ENCODE measurements at regions not wholly inside any gene's neighbourhood (a gene's known extent, or its start where the extent isn't known, plus 50 kb on each side); places are given as distances from the start of the nearest gene placed in this dataset.
"Not testable (repeated sequence)": the region's sequence is repeated elsewhere in the genome, so short reads cannot be mapped to it uniquely, and the experiment has no call there.

GRCh38 chr7:137120690-137121089, 222.8 kb downstream of the PTN start:
- DNase-seq (ENCODE audit: low read depth, low spot score) = no peak
- no peak overlapping the region for H3K27ac ChIP-seq

DNA sequence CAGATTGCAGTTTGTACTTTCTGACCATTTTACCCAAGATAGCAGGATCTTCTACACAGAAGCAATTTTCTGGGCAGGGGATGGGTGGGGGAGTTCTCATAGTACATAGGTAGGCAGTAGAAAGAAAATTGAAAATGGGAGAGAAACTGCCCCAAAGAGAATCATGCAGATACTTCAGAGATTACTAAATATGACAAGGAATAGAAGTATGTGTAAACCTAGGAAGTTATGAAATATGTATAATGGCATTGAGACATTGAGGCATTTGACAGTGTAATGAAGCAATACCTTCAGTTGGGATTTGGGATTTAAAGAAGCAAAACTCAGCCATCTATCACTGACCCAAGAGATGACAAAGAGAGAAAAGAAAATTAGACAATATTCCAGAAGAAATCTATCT, 233.0 kb downstream of the PTN start:
- no peak overlapping the region for H3K27ac ChIP-seq
- no peak for DNase-seq (ENCODE audit: low read depth, low spot score)

GRCh38 chr7:137110091-137110509, 233.4 kb downstream of the PTN start:
- no peak overlapping the region for H3K27ac ChIP-seq
- no peak for DNase-seq (ENCODE audit: low read depth, low spot score)

GRCh38 chr7:137107802-137108201, 235.7 kb downstream of the PTN start:
- H3K27ac ChIP-seq; DNase-seq (ENCODE audit: low read depth, low spot score): not testable (repeated sequence)

GRCh38 chr7:137103526-137103925, 235.1 kb downstream of the CHRM2 start:
- not testable (repeated sequence) for DNase-seq (ENCODE audit: low read depth, low spot score); H3K27ac ChIP-seq

- no peak for DNase-seq (ENCODE audit: low read depth, low spot score)
- H3K27ac ChIP-seq = no peak overlapping the region
These were observed 228.7 kb downstream of the CHRM2 start for GRCh38 chr7:137097111-137097510.

DNA sequence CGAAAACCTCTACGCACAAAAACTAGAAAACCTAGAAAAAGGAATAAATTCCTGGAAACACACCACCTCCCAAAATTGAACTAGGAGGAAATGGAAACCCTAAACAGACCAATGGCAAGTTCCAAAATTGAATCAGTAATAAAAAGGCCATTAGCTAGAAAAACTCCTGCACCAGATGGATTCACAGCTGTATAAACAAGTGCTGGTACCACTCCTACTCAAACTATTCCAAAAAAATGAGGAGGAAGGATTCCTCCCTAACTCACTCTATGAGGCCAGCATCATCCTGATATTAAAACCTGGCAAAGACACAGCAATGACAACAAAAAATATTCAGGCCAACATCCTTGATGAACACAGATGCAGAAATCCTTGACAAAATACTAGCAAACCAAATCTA, 228.2 kb downstream of the CHRM2 start:
- H3K27ac ChIP-seq = no peak overlapping the region
- no peak for DNase-seq (ENCODE audit: low read depth, low spot score)

- H3K27ac ChIP-seq = no peak overlapping the region
- no peak for DNase-seq (ENCODE audit: low read depth, low spot score)
These were observed 224.7 kb downstream of the CHRM2 start for GRCh38 chr7:137093198-137093597.

GRCh38 chr7:137091396-137091795, 222.9 kb downstream of the CHRM2 start:
- no peak for DNase-seq (ENCODE audit: low read depth, low spot score)
- H3K27ac ChIP-seq = no peak overlapping the region

DNA sequence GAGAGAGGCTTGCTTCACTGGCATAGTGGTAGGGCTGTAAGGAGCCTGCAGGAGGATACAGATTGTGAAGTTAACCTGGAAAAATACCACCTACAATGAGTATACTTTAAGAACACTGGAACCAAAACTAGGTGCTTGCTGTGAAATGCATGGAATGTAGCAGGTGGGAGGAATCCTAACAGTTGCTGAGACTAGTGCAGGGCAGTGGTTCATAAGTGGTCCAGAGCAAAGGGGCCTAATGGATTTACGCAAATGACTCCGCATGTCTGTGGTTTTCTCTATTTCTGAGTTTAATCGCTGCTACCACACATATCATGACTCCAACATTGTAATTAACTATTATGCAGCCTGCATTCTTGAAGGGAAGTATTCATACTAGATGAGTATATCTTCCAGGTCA, 218.4 kb downstream of the CHRM2 start:
- H3K27ac ChIP-seq = no peak overlapping the region
- no peak for DNase-seq (ENCODE audit: low read depth, low spot score)

DNA sequence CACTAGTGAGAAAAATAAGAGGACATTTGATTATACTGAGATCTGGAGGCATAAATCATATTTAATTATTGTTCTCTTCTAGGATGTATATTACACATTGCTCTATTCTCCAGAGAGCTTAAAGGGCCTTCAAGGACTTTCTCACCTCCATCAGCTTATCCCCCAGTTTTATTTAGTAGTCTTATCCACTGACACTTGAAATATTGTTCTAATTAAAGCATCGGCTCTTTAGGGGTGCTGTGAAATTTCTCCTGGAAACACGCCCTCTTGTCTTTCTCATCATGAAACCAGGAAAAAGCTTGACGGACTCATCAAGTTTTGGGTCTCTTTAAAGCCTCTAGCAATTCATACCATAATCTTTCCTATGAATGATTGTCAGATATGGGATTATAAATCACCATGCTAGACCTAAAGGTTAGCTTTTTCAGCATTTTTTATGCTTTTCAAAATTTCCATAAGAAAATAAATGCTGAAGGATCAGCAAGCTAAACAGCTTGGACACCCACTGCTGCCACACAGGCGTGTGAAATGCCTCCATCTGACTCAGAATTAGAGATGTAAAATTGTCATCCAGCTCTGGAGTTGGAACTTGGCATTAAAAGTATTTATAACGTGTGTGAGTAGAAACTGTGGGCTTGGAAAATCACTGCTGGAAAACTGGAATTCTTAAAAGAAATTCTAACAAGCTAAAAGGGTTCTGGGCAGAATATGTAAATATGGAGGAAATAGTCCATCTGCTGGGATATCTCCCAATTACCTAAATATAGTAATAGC, 216.3 kb downstream of the CHRM2 start:
- no peak overlapping the region for H3K27ac ChIP-seq
- no peak for DNase-seq (ENCODE audit: low read depth, low spot score)

- no peak overlapping the region for H3K27ac ChIP-seq
- no peak for DNase-seq (ENCODE audit: low read depth, low spot score)
These were observed 213.9 kb downstream of the CHRM2 start for GRCh38 chr7:137082391-137082790.

GRCh38 chr7:137081321-137082093, 213.1 kb downstream of the CHRM2 start:
- no peak overlapping the region for H3K27ac ChIP-seq
- DNase-seq (ENCODE audit: low read depth, low spot score) = no peak

GRCh38 chr7:137080516-137081203, 212.2 kb downstream of the CHRM2 start:
- DNase-seq (ENCODE audit: low read depth, low spot score) = no peak
- no peak overlapping the region for H3K27ac ChIP-seq

DNA sequence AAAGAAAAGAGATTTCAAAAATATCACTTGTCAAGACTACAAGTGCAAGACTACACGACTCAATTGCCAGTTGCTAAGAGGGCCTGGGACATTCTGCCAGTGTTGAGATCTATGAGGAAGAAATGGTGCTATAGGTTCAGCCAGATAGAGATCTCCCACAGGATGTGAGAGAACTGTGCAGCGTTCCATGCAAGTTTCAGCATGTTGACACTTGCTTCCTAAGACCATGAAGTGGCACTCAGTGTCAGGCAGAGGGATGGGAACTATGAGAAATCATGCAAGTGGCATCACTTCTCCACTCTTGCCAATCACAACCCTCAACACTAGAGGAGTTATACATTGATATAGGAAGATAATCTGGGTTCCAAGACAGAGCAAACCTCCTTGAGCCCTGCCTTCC, 210.3 kb downstream of the CHRM2 start:
- H3K27ac ChIP-seq = no peak overlapping the region
- peak; percentile 43 for DNase-seq (ENCODE audit: low read depth, low spot score)

GRCh38 chr7:137074391-137075030, 206.1 kb downstream of the CHRM2 start:
- no peak overlapping the region for H3K27ac ChIP-seq

DNA sequence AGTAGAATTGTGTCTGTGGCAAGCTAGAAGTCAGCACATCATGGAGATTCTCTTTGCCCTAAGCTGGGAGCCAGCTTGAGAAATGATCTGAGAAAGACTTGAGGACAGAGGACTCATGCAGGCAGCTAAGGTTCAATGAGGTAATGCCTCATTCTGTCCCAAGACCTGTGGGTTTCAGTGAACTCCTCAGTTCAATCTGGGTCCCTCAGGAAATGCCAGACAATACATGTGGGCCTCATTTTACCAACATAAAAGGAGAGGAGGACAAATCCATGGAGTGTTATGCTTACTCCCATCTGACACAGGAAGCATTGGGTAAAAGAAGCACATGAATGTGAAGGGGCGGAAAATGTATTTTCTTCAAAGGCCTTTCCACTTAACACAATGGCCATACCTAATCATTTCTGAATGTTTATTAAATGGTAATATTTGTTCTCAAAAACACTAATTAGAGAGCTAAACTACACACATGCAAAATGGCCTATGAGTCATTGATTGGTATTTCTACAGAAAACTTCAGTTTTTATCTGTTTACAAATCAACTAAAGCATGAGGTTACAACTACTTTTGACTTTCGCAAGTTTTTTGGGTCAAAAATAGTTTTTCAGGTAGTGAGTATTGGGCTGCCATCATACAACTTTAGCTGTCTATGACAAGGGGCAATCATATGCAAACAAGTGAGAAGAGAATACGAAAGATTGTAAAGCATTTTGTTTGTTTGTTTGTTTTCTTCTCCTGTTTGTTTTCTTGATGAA, 205.3 kb downstream of the CHRM2 start:
- DNase-seq (ENCODE audit: low read depth, low spot score) = no peak
- H3K27ac ChIP-seq = no peak overlapping the region

More at GRCh38 chr7:137074391-137075030, 206.1 kb downstream of the CHRM2 start:
- no peak for DNase-seq (ENCODE audit: low read depth, low spot score)

Measured in epithelial cell of prostate (primary cell).